T-helper 1 cell (primary cell): ENCODE measurements at regions not wholly inside any gene's neighbourhood (a gene's known extent, or its start where the extent isn't known, plus 50 kb on each side); places are given as distances from the start of the nearest gene placed in this dataset.
A peak's percentile ranks its signal among the peaks of the same experiment; 100 is the strongest.
"Not testable (repeated sequence)": the region's sequence is repeated elsewhere in the genome, so short reads cannot be mapped to it uniquely, and the experiment has no call there.

Source experiments
- DNase-seq, 5 donors: peaks; one replicate each; pipeline ENCODE4 v3.0.0-alpha.2; 2012 to 2020

DNA sequence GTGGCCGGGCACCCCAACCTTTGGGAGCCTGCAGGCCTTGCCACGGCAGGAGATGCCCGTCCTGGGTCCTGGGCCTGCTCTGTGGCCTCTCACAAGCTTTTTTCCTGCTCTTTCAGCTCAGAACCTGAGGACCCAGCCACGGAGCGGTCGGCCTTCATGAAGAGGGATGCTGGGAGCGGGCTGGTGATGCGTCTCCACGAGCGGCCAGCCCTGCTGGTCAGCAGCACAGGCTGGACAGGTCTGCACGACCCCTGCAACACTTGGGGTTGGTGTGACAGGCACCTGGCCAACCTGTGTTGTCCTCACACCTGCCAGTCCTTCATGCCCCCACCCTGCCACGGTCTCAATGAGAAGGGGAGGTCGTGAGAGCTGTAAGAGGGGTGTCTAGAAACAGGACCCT lies 170.0 kb downstream of the ADRA2C start:
- DNase-seq, result no peak

DNA sequence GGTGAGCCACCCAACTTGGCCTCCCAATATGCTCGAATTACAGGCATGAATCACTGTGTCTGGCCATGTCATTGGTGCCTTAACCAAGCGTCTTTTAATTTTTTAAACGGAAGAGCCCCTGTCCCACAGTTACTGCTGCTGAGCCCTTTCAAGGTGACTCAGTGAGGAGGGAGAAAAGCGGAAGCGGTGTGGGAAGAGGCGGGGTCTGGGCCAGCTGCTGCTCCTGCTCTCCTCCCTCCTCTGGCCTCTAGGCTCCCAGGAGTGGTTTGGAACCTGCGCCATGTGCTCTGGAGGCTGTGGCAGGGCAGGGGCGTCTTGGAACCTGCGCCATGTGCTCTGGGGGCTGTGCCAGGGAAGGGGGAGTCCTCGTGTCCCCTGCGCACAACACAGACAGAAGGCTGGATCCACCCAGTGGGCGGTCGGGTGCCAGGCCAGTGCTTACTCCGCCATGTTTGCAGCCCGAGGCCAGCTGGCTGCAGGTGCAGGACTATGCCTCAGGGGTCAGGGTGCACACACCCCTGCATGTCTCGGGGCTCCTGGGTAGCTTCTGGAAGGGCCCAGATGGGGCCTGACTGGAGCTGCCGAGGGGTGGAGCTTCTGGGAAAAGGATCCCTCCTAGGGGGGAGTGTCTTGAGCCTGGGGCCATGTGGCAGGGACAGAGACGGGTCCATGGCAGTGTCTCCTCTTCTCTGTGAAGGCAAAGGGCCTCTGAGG lies 171.8 kb downstream of the ADRA2C start:
- peak in 1 of 5 donors; percentile 26 for DNase-seq

DNA sequence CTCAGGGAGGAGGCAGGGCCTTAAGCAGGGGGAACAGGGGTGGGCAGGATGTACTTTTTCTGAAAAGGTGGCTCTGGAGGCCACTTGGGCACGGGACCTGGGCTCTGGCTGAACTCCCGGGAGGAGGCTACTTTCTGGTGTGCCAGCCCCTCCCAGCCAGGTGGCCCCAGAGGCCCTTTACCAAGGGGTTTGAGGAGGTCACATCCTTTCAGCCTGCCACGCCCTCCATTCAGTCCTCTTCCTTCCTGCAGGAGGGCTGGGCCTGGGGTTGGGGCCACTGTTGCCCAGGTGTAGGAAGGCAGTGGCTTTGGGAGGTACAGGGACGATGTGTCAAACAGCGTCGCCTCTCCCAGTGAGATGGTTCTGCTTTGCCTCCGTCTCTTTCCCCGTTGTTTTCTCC lies 172.5 kb downstream of the ADRA2C start:
- DNase-seq, result not testable (repeated sequence)

DNA sequence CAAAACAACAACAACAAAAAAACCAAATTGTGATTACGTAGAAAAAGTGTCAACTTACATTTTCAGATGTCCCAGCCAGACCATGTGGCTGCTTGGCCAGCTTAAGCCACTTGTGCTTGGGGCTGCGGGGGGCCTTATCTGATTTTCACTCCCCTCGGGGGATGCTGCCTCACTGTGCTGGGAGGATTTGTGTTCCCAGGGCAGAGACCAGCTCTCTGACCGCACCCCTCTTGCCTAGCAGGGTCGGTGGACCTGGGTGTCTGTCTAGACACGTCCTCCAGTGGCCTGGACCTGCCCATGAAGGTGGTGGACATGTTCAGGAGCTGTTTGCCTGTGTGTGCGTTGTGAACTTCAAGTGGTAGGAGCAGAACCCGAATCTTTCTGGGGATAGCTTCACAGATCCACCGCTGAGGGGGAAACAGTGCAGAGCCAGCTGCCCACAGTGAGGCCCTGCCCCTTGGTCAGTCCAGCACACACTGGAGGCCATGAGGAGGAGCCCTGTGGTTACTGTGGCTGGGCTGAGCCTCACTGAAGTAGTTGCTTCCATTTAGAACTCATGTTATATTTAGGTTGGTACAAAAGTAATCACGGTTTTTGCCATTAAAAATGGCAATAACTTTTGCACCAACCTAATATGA lies 173.9 kb downstream of the ADRA2C start:
- not testable (repeated sequence) for DNase-seq

DNA sequence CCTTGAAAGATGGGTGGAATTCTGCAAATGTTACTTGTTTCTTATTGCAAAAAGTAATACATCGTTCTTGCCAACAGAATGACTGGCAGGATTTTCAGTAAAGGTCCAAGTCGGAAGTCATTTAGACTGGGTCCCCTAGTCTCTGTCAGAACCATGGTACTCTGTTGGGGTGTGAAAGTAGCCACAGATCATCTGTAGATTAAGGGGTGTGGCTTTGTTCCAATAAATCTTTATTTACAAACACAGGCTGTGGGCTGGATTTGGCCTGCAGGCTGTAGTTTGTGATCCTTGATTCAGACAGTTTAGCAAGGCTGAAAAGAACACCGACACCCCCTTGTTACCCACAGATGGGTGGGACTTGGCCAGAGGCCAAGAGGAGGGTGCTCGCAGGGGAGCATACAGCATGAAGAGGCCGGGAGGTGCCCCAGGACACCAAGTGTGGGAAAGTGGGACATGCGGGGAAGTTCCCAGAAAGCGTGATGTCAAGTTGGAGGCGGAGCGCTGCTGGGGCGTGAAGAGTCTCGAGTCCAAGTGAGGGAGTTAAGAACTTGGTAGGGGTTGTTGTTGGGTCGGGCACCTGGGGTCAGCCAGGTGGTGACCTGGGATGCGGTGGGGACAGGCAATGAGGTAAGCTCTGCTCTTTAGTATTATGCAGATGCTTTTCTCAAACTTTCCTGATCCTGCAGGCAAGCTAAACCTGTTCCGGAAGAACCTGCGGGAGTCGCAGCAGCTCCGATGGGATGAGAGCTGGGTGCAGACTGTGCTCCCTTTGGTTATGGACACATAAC lies 175.7 kb downstream of the ADRA2C start:
- DNase-seq, result not testable (repeated sequence)

DNA sequence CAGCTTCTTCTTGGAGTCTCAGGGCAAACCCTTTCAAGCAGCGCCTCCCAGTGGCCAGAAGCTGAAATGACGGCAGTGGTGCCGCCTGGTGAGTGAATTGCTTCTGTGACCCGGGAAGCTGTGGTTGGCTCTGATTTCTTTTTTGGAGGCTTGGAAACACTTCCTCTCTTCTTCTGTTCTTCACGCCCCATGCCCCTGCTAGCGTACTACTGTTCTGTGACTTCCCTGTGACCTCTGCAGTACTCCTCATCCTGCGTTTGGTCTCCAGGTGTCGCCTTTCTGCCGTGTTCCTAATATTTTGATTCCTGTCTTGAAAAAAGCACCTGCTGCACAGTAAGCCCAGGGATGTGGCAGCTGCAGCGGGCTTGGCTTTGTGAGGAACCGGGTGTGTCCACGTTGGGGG lies 176.4 kb downstream of the ADRA2C start:
- peak; percentile 15 to 25 (median 20) for DNase-seq

DNA sequence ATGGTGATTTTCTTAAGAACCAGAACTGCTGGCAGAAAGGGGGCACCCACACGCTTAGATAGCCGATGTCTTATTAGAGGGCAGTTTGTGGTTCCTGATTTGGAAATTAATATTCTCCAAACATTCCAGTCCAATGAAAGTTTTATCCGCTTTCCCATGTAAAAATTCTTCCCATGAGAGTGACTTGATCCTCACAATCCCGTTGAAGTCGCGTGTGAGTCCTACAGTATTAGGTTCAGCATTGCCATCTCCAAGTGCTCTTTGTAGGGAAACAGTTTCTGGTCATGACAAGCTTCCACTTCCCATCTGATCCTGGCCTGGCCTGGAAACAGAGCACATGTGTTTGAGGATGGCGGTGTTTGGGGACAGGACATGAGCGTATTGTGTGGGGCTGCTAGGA lies 176.9 kb downstream of the ADRA2C start:
- DNase-seq, result not testable (repeated sequence)

DNA sequence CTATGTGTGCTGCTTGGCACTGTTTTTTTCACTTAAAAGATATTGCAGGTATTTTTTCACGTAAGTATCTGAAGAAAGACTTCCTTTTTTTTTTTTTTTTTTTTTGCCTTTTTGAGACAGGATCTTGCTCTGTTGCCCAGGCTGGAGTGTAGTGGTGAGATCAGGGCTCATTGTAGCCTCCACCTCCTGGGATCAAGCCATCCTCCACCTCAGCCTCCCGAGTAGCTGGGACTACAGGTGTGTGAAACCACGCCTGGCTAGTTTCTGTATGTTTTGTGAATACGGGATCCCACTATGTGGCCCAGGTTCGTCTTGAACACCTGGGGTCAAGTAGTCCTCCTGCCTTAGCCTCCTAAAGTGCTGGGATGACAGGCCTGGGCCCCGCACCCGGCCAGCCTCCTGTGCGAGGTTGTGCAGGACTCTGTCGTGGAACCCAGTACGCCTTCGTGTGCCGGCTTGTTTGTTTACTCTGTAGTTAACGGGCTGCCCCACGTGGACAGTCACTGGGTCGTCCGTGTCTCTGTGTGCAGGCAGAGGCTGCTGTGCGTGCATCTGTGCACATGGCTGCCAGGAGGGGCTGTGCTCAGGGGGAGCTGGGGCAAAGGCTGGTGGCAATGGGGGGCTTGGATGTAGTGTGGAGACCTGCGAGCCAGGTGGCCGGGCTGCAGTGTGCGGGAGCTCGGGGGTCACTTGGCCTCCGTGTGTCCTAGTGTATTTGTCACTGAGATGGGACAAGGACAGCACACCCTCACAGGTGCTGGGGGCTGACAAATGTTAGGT lies 179.5 kb downstream of the ADRA2C start:
- DNase-seq, result no peak

DNA sequence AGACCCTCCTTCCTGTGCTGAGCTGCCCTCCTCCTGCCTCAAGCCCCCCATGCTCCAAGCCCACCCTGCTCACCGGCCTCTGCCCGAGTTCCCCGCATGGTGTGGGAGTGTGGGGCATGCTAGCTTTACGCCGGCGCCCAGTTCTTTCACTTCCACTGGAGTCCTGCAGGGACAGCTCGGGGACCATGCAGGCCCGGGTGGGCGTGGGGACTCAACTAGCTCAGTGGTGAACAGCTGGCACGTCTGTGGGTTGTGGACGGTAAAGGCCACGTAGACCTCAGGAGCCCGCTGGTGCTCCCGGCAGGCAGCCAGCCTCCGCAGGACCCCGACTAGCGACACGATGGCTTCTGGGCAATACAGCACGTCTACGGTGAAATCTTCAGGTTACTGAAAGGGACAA lies 180.4 kb downstream of the ADRA2C start:
- not testable (repeated sequence) for DNase-seq

DNA sequence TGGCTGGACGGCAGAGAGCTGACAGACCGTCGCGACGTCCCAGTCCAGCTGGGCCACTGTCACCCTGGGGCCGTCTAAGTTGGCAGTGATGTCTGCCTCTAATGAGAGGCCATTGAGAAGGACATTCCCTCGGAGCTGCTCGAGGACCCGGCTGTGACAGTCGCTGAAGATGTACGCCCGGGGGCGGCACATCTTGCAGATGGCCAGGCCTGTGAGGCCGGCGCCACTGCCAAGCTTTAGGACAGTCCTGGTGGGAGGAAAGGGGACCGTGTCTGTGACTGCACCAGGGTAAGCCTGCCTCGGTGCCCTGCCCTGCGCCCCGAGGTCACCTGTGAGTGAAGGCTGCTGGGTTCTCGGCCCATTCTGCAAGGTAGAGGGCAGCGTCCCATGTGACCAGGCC lies 181.6 kb downstream of the ADRA2C start:
- DNase-seq, result not testable (repeated sequence)

DNA sequence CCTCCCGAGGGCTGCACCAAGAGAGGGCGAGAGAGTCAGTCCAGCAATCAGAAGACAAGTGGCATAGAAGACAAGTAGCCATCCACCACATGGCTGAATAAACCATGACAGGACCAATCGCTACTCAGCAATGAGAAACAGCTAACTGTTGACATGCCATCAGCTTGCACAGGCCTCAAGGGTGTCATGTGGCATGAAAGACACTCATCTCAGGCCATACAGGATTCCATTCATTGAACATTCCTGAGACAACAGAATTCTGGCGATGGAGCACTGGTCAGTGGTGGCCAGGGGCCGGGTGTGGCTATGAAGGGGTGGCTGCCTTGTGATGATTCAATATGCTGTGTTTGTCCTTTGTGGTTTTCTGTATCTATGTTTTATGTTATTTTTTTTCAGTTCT lies 182.0 kb downstream of the ADRA2C start:
- DNase-seq, result not testable (repeated sequence)

DNA sequence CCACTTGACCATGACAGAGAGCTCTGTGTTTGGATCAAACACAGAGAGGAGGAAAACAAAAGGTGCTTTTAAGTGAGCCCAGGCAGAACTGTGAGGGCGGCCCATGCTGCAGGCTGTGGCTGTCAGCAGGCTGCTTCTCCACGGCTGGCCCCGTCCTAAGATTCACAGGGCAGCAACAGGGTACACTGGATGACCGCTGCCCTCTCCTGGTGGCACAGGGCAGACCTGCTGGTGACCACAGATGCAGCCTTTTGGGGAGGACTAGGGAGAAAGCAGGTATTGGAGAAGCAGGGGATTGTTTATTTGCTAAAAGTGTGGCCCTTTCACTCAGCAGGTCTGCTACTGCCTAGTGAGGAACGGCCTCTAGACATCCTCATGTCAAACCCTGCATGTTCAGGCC lies 183.7 kb downstream of the ADRA2C start:
- not testable (repeated sequence) for DNase-seq

DNA sequence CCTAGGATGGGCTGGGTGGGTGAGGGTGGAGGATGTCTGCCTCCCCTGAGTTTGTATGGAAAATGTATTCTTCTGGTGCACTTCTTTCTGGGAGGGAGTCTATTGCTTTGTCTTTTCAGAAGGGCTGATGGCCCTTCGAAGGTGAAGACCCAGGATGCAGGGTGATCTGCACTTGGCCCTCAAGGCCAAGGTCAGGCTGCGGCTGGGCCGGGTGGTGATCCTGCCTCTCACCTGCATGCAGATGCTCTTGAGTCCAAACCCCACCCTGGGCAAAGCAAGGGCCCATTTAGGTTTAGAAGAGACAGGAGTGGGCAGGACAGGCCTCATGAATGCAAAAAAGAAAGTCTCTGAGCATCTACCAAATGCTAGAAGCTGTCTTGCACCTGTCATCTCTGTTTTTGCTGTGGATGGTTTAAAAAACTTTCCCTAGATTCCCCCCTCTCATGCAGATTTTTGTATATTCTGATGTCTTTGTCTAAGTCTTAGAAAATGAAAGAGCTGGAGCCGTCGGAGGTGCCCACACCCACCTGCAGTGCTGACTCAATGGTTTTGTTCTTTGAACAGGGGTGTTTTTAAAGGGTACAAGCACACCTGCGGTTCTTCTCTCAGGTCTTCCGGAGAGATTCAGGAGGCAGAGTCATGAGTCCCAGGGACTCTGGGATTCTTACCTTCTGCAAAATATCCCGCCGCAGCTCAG lies 186.4 kb downstream of the ADRA2C start:
- not testable (repeated sequence) for DNase-seq

DNA sequence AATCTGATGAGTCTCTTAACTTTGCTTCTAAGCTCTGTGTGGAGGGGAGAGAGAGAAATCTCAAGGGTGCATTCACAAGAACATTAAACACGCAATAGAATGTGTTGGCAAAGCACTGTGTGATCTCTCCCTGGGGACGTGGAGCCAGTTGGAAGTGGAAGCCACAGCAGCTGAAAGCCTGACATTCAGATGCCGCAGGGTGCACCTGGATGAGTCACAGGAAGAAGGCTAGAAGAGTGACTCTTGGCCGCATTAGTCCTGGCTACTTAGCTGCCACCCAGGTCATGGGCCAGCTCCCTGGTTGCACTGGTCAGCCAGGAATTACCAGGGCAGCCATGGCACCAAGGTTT lies 186.9 kb downstream of the ADRA2C start:
- DNase-seq, result not testable (repeated sequence)

DNA sequence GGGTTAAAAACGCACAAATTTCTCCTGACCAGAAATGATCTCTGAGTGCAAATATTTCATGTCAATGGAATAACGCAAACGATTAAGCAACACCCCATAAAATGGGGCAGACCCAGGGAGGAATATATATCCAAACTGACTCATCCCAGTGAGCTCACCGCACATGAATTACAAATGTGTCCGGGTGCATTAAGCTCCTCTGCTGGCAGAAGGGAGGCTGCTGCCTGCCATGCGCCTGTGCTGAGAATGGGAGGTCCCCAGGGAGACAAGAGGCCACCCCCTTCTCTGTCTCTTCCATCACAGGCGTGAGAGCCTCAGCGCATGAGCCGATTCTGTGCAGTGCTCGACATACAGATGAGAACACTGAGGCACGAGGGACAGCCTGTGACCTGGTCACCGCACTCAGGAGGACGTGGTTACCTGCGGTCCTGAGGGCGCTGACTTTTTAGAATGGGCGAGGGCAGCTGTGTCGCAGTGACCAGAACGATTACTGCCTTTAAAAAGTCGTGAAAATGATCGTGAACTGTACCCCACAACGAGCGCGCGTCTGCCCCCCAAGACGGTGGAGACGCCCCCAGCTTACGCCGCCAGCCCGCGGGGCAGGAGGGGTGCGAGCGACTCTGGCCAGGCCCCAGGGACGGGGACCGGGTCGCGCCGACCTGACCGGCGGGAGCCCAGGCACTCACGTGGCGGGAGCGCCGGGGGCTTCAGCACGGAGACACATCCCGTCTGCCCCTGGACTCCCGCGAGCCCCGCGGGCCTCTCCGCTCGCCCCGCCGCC lies 188.5 kb downstream of the ADRA2C start:
- peak; percentile 21 to 42 (median 40) for DNase-seq

DNA sequence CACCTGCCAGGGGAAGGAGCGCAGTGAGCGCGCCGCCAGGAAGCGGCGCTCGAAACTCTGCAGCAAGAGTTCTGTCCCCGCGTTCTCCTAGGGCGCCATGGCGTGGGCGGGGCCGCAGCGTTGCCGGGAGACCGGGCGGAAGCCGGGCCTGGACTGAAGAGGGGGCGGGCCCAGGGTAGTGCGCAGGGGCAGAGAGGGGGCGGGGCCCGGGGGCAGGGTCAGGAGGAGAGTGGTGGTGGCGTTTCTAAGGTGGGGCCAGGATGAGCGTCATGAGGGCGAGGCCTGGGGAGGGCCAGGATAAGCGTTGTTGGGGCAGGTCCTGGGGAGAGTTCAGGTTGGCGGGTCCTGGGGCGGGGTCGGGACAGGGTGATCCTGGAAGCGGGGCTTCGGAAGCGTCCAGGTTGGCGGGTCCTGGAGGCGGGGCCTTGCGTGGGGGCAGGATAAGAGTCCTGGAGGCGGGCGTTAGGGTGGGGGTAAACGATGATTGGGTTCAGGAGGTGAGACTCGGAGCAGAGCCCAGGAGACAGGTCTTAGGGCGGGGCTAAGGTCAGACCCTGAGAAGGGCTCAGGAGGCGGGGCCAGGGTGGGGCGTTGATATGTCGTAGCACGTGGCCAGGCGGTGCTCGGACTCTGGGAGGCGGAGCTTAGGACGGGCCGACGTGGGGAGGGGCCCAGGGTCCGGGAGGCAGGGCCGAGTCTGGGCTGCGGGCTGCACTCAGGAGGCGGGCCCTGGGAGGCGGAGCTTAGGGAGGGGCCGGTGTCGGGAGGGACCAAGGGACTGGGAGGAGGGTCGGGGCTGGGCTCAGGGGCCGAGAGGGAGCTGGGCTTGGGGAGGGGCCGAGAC lies 189.4 kb downstream of the ADRA2C start:
- peak; percentile 98 to 99 (median 99) for DNase-seq

DNA sequence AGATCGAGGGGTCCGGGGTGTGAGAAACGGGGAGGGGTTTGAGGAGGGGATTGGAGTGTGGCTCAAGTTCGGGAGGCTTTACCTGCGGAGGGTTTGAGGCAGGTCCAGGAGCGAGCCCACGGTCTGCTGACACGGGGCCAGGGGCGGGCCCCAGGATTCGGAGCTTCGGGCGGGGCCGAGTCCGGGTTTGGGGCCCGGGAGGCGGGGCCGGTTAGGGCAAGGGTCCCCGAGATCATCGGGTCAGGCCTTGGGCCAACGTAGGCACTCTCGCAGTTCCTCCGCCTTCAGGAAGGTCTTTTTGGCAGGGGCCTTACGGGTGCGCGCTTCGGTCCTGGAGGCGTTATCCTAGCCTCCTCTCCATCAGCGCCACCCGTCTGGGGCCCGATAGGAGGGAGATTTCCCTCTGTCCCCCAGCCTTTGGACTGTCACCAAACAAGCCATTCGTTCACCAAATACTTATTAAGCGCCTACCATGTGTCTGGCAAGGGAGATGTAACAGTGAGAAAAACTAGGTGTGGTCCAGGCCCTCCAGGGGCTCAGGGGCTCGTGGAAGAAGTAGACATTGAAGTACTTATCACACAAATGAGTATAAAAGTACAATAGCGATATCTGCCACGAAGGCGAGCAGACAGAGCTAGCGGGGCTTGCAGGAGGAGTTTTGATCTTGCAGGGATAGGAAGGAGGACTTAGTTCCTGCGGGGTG lies 190.1 kb downstream of the ADRA2C start:
- not testable (repeated sequence) for DNase-seq

DNA sequence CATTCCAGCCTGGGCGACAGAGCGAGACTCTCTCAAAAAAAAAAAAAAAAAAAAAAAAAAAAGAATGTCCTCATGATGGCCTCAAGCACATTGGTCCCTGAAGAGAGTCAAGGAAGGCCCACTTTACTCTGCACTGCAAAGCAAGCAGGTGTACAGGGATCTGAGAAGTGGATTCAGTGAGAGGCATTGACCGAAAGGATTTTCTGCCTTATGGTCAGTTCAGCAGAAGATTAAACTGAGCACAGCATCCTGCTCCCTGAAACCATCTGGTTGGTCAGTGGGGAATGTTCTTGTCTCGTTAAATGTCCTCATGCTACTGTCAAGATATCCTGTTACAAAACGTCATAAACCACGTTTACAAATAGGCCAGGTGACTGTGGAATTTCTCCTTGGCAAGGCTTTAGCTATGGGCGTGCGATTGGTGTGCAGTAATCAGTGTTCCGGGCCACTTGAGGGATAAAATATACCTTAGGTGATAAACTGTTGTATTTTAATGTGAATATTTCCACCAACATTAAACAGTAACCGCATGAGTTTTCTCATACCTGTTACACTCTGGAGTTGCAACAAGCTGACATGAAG lies 195.0 kb downstream of the ADRA2C start:
- DNase-seq, result not testable (repeated sequence)

DNA sequence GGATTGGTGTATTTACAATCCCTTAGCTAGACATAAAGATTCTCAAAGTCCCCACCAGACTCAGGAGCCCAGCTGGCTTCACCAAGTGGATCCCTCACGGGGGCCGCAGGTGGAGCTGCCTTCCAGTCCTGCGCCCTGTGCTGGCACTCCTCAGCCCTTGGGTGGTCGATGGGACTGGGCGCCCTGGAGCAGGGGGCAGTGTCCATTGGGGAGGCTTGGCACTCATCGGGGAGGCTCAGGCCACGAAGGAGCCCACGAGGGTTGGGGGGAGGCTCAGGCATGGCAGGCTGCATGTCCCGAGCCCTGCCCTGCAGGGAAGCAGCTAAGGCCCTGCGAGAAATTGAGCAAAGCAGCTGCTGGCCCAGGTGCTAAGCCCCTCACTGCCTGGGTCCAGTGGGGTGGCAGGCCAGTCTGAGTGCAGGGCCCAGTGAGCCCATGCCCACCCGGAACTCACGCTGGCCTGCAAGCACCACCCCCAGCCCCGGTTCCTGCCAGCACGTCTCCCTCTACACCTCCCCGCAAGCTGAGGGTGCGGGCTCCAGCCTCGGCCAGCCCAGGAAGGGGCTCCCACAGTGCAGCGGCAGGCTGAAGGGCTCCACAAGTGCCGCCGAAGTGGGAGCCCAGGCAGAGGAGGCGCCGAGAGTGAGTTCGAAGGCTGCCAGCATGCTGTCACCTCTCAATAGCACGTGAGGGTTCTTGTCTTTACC lies 198.5 kb downstream of the ADRA2C start:
- DNase-seq, result not testable (repeated sequence)
